ENCODE measurements at regions not wholly inside any gene's neighbourhood (a gene's known extent, or its start where the extent isn't known, plus 50 kb on each side); places are given as distances from the start of the nearest gene placed in this dataset.

- CTCF ChIA-PET = no interaction called here
- POLR2A ChIA-PET = no interaction called here
These were observed 50.2 kb upstream of the SDK2 start for GRCh38 chr17:73694491-73694890.

- CTCF ChIA-PET = no interaction called here
These were observed 50.9 kb upstream of the SDK2 start for GRCh38 chr17:73695035-73695738.

GRCh38 chr17:73696251-73696650 is 52.0 kb upstream of the SDK2 start:
- ChIA-PET CTCF (no interaction called here), POLR2A (no interaction called here)

More at GRCh38 chr17:73695035-73695738, 50.9 kb upstream of the SDK2 start:
- POLR2A ChIA-PET = no interaction called here

GRCh38 chr17:73697872-73698271 is 53.6 kb upstream of the SDK2 start:
- ChIA-PET POLR2A (no interaction called here), CTCF (no interaction called here)

GRCh38 chr17:73698966-73699365 is 54.7 kb upstream of the SDK2 start:
- POLR2A ChIA-PET = no interaction called here
- CTCF ChIA-PET = no interaction called here

- ChIA-PET POLR2A (no interaction called here), CTCF (interaction anchor here (1.2 kb wide), 1 partner anchor 9 kb away, joined by 3 read pairs; no protein-coding TSS in a partner anchor)
These were observed 57.5 kb upstream of the SDK2 start for GRCh38 chr17:73701701-73702100.

GRCh38 chr17:73703192-73703591 is 58.9 kb upstream of the SDK2 start:
- CTCF ChIA-PET = no interaction called here
- POLR2A ChIA-PET = no interaction called here

- ChIA-PET CTCF (no interaction called here), POLR2A (no interaction called here)
These were observed 59.7 kb upstream of the SDK2 start for GRCh38 chr17:73703917-73704316.

- ChIA-PET CTCF (no interaction called here), POLR2A (no interaction called here)
These were observed 61.3 kb upstream of the SDK2 start for GRCh38 chr17:73705594-73705993.

- CTCF ChIA-PET = no interaction called here
These were observed 62.2 kb upstream of the SDK2 start for GRCh38 chr17:73706428-73706827.

GRCh38 chr17:73706858-73707257 is 62.6 kb upstream of the SDK2 start:
- ChIA-PET CTCF (no interaction called here), POLR2A (no interaction called here)

More at GRCh38 chr17:73706428-73706827, 62.2 kb upstream of the SDK2 start:
- POLR2A ChIA-PET = no interaction called here

- ChIA-PET CTCF (interaction anchor here (1.4 kb wide), 1 partner anchor 277 kb away, joined by 3 read pairs; no protein-coding TSS in a partner anchor), POLR2A (no interaction called here)
These were observed 63.1 kb upstream of the SDK2 start for GRCh38 chr17:73707358-73707757.

GRCh38 chr17:73710095-73710592 is 65.9 kb upstream of the SDK2 start:
- ChIA-PET POLR2A (no interaction called here), CTCF (interaction anchor here (0.9 to 1.8 kb wide), 2 partner anchors 18 to 281 kb away, joined by 4 to 21 read pairs; no protein-coding TSS in a partner anchor)

GRCh38 chr17:73711184-73711583 is 66.9 kb upstream of the SDK2 start:
- ChIA-PET CTCF (interaction anchor here (0.9 to 1.8 kb wide), 3 partner anchors 9 to 282 kb away, joined by 3 to 21 read pairs (median 4); no protein-coding TSS in a partner anchor), POLR2A (no interaction called here)

- CTCF ChIA-PET = no interaction called here
- POLR2A ChIA-PET = no interaction called here
These were observed 67.7 kb upstream of the SDK2 start for GRCh38 chr17:73711916-73712315.

- CTCF ChIA-PET = no interaction called here
- POLR2A ChIA-PET = no interaction called here
These were observed 68.9 kb upstream of the SDK2 start for GRCh38 chr17:73713136-73713535.

GRCh38 chr17:73715769-73716168 is 71.5 kb upstream of the SDK2 start:
- POLR2A ChIA-PET = no interaction called here
- CTCF ChIA-PET = no interaction called here

- ChIA-PET CTCF (interaction anchor here (0.6 to 1.1 kb wide), 2 partner anchors 289 to 634 kb away, joined by 3 to 4 read pairs; no protein-coding TSS in a partner anchor), POLR2A (no interaction called here)
These were observed 73.4 kb upstream of the SDK2 start for GRCh38 chr17:73717690-73718089.

- CTCF ChIA-PET = interaction anchor here (1.1 kb wide), 1 partner anchor 289 kb away, joined by 4 read pairs; no protein-coding TSS in a partner anchor
- POLR2A ChIA-PET = no interaction called here
These were observed 74.1 kb upstream of the SDK2 start for GRCh38 chr17:73718362-73718761.

- CTCF ChIA-PET = interaction anchor here (0.9 kb wide), 1 partner anchor 289 kb away, joined by 3 read pairs; no protein-coding TSS in a partner anchor
These were observed 74.7 kb upstream of the SDK2 start for GRCh38 chr17:73718912-73719311.

GRCh38 chr17:73719588-73720071 is 75.4 kb upstream of the SDK2 start:
- ChIA-PET POLR2A (no interaction called here), CTCF (interaction anchor here (0.9 kb wide), 1 partner anchor 290 kb away, joined by 3 read pairs; no protein-coding TSS in a partner anchor)

More at GRCh38 chr17:73718912-73719311, 74.7 kb upstream of the SDK2 start:
- POLR2A ChIA-PET = no interaction called here

Data from activated CD8-positive, alpha-beta memory T cell treated with anti-CD3 and anti-CD28 coated beads for 36 hours (primary cell).